CD4-positive, alpha-beta T cell treated with Interleukin-4 for 1 hour (primary cell): ENCODE measurements at regions not wholly inside any gene's neighbourhood (a gene's known extent, or its start where the extent isn't known, plus 50 kb on each side); places are given as distances from the start of the nearest gene placed in this dataset.

ENCODE experiments used
- DNase-seq, 2 donors: peaks; one replicate each; pipeline ENCODE4 v3.0.0-alpha.2; 2020 to 2022

- no peak for DNase-seq
Observed at GRCh38 chr20:60934724-60935123, 317.3 kb upstream of the CDH4 start.

GRCh38 chr20:60935971-60936370, 316.1 kb upstream of the CDH4 start:
- no peak for DNase-seq

- no peak for DNase-seq
Observed at GRCh38 chr20:60937585-60937984, 314.5 kb upstream of the CDH4 start.

- no peak for DNase-seq
Observed at GRCh38 chr20:60941379-60941778, 310.7 kb upstream of the CDH4 start.

- DNase-seq, result no peak
Observed at GRCh38 chr20:60947819-60948218, 304.2 kb upstream of the CDH4 start.

- DNase-seq, result no peak
Observed at GRCh38 chr20:60948224-60948623, 303.8 kb upstream of the CDH4 start.

GRCh38 chr20:60950561-60950960, 301.5 kb upstream of the CDH4 start:
- no peak for DNase-seq

- DNase-seq, result no peak
Observed at GRCh38 chr20:60950974-60951373, 301.1 kb upstream of the CDH4 start.

GRCh38 chr20:60952861-60953260, 299.2 kb upstream of the CDH4 start:
- DNase-seq, result no peak

- no peak for DNase-seq
Observed at GRCh38 chr20:60953321-60953720, 298.7 kb upstream of the CDH4 start.

GRCh38 chr20:60955706-60956105, 296.4 kb upstream of the CDH4 start:
- DNase-seq, result no peak

GRCh38 chr20:60956194-60956593, 295.9 kb upstream of the CDH4 start:
- DNase-seq, result no peak

- DNase-seq, result no peak
Observed at GRCh38 chr20:60957621-60958020, 294.4 kb upstream of the CDH4 start.

GRCh38 chr20:60959971-60960370, 292.1 kb upstream of the CDH4 start:
- DNase-seq, result no peak

GRCh38 chr20:60960500-60960899, 291.6 kb upstream of the CDH4 start:
- DNase-seq, result no peak

- DNase-seq, result no peak
Observed at GRCh38 chr20:60961551-60961950, 290.5 kb upstream of the CDH4 start.

GRCh38 chr20:60962367-60963045, 289.6 kb upstream of the CDH4 start:
- no peak for DNase-seq

- no peak for DNase-seq
Observed at GRCh38 chr20:60963146-60963545, 288.9 kb upstream of the CDH4 start.

GRCh38 chr20:60964911-60965310, 287.1 kb upstream of the CDH4 start:
- no peak for DNase-seq

GRCh38 chr20:60966031-60966430, 286.0 kb upstream of the CDH4 start:
- no peak for DNase-seq

GRCh38 chr20:60966766-60967165, 285.3 kb upstream of the CDH4 start:
- no peak for DNase-seq

GRCh38 chr20:60967431-60968316, 284.4 kb upstream of the CDH4 start:
- no peak for DNase-seq

- DNase-seq, result no peak
Observed at GRCh38 chr20:60968853-60969720, 283.0 kb upstream of the CDH4 start.
